Retina (tissue), 1 donor: ENCODE measurements at regions not wholly inside any gene's neighbourhood (a gene's known extent, or its start where the extent isn't known, plus 50 kb on each side); places are given as distances from the start of the nearest gene placed in this dataset.
"Not testable (repeated sequence)": the region's sequence is repeated elsewhere in the genome, so short reads cannot be mapped to it uniquely, and the experiment has no call there.

Experiments
- DNase-seq: peaks from one replicate; pipeline ENCODE4 v3.0.0-alpha.2; 2016

- no peak for DNase-seq
Observed at GRCh38 chr7:115338016-115338415, 416.1 kb downstream of the MDFIC start.

- DNase-seq: no peak
Observed at GRCh38 chr7:115332691-115333090, 410.8 kb downstream of the MDFIC start.

- no peak for DNase-seq
Observed at GRCh38 chr7:115329006-115329405, 407.1 kb downstream of the MDFIC start.

- no peak for DNase-seq
Observed at GRCh38 chr7:115328018-115328417, 406.1 kb downstream of the MDFIC start.

- no peak for DNase-seq
Observed at GRCh38 chr7:115327326-115327725, 405.4 kb downstream of the MDFIC start.

- no peak for DNase-seq
Observed at GRCh38 chr7:115319541-115319940, 397.6 kb downstream of the MDFIC start.

- not testable (repeated sequence) for DNase-seq
Observed at GRCh38 chr7:115310316-115310715, 388.4 kb downstream of the MDFIC start.

- no peak for DNase-seq
Observed at GRCh38 chr7:115306586-115306985, 384.7 kb downstream of the MDFIC start.

- DNase-seq: no peak
Observed at GRCh38 chr7:115300231-115300870, 378.5 kb downstream of the MDFIC start.

GRCh38 chr7:115299397-115300037 lies 377.6 kb downstream of the MDFIC start:
- DNase-seq: peak; percentile 38

- DNase-seq: no peak
Observed at GRCh38 chr7:115297656-115298055, 375.8 kb downstream of the MDFIC start.

GRCh38 chr7:115293628-115294240 lies 371.8 kb downstream of the MDFIC start:
- DNase-seq: no peak

GRCh38 chr7:115292381-115292780 lies 370.5 kb downstream of the MDFIC start:
- DNase-seq: no peak

- DNase-seq: no peak
Observed at GRCh38 chr7:115289971-115290370, 368.1 kb downstream of the MDFIC start.

- no peak for DNase-seq
Observed at GRCh38 chr7:115276791-115277190, 354.9 kb downstream of the MDFIC start.

GRCh38 chr7:115273855-115274254 lies 352.0 kb downstream of the MDFIC start:
- DNase-seq: not testable (repeated sequence)

GRCh38 chr7:115273139-115273772 lies 351.4 kb downstream of the MDFIC start:
- no peak for DNase-seq

- no peak for DNase-seq
Observed at GRCh38 chr7:115271332-115272235, 349.7 kb downstream of the MDFIC start.

GRCh38 chr7:115269486-115269885 lies 347.6 kb downstream of the MDFIC start:
- no peak for DNase-seq

GRCh38 chr7:115267503-115267902 lies 345.6 kb downstream of the MDFIC start:
- DNase-seq: no peak

GRCh38 chr7:115260381-115260780 lies 338.5 kb downstream of the MDFIC start:
- no peak for DNase-seq

GRCh38 chr7:115252461-115252860 lies 330.6 kb downstream of the MDFIC start:
- no peak for DNase-seq

GRCh38 chr7:115249080-115249479 lies 327.2 kb downstream of the MDFIC start:
- DNase-seq: no peak
